Chondrocyte (in vitro differentiated cells): ENCODE measurements at regions not wholly inside any gene's neighbourhood (a gene's known extent, or its start where the extent isn't known, plus 50 kb on each side); places are given as distances from the start of the nearest gene placed in this dataset.
"Not testable (repeated sequence)": the region's sequence is repeated elsewhere in the genome, so short reads cannot be mapped to it uniquely, and the experiment has no call there.

Experiments
- DNase-seq: peaks from one replicate; pipeline ENCODE4 v3.0.0; 2021; ENCODE audit warnings: mixed read lengths, low spot score
- H3K27ac Mint-ChIP-seq: one replicate; pipeline ENCODE4 v1.8.0; 2021; ENCODE audit warnings: mild to moderate bottlenecking, moderate library complexity, mixed read lengths; ENCODE audit not compliant: unreplicated experiment
- H3K27me3 Mint-ChIP-seq: 2 replicates; pipeline ENCODE4 v1.8.0; 2021; ENCODE audit warnings: low read depth, mixed read lengths
- H3K36me3 Mint-ChIP-seq: 2 replicates; pipeline ENCODE4 v1.8.0; 2021; ENCODE audit warnings: low read depth, mixed read lengths
- H3K4me1 Mint-ChIP-seq: 2 replicates; pipeline ENCODE4 v1.8.0; 2021; ENCODE audit warnings: low read depth, mild to moderate bottlenecking, mixed read lengths
- H3K4me3 Mint-ChIP-seq: one replicate; pipeline ENCODE4 v1.8.0; 2021; ENCODE audit warnings: mild to moderate bottlenecking, moderate library complexity, mixed read lengths; ENCODE audit not compliant: unreplicated experiment
- H3K9me3 Mint-ChIP-seq: 2 replicates; pipeline ENCODE4 v1.8.0; 2021; ENCODE audit warnings: low read depth, mixed read lengths
- TF ChIP-seq, protein P1 (sequence below): fragments of 200-600 bp; sonication (generic); IDR thresholded peaks from 2 replicates; pipeline ENCODE4 v1.5.0; 2021; ENCODE audit warnings: antibody characterized with exemption, mild to moderate bottlenecking, moderate library complexity

DNA sequence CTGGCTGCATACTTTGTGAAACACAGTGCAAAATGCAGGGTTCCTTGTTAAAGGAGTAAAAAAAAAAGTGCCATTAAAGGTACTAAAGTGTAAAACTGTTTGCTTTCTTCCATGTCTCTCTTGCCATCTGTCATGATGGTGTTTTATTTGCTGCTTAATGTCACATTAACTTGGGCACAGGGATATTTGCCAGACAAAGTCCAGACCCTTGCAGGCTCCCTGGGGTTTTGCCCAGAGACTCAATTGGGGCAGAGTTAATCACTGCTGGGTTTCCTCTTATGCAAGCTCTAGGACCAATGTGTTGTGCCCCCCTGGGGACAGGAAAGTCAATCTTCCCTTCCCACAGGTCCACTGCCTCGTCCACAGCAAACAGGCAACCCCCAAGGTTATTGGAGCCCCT lies 274.3 kb upstream of the SGCD start:
- no peak overlapping the region for H3K27ac Mint-ChIP-seq
- TF ChIP-seq, protein P1, sequence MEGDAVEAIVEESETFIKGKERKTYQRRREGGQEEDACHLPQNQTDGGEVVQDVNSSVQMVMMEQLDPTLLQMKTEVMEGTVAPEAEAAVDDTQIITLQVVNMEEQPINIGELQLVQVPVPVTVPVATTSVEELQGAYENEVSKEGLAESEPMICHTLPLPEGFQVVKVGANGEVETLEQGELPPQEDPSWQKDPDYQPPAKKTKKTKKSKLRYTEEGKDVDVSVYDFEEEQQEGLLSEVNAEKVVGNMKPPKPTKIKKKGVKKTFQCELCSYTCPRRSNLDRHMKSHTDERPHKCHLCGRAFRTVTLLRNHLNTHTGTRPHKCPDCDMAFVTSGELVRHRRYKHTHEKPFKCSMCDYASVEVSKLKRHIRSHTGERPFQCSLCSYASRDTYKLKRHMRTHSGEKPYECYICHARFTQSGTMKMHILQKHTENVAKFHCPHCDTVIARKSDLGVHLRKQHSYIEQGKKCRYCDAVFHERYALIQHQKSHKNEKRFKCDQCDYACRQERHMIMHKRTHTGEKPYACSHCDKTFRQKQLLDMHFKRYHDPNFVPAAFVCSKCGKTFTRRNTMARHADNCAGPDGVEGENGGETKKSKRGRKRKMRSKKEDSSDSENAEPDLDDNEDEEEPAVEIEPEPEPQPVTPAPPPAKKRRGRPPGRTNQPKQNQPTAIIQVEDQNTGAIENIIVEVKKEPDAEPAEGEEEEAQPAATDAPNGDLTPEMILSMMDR = no peak
- DNase-seq = no peak
- no peak overlapping the region for H3K4me3 Mint-ChIP-seq
- H3K9me3 Mint-ChIP-seq = no peaks in the 10 kb centered on the region
- H3K36me3 Mint-ChIP-seq = no peaks in the 10 kb centered on the region
- H3K27me3 Mint-ChIP-seq = no peaks in the 10 kb centered on the region
- H3K4me1 Mint-ChIP-seq = no peaks in the 10 kb centered on the region

DNA sequence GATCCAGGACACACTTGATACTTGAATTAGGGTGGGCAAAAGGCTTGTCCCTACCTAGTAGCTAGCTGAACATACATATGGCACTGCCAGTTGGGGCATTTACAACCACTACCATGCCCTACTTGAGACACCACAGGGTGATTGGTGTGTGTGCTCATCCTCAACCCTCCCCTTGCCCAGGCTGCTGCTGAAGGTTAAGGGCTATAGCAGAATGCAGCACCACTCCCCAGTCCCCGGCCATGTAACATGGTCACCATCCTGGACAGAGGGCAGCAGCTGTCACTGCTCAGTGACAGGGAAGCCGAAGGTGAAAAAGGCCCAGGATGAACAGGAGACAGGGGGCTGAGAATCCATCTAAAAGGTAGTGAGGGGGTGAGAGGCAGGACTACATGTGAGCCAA lies 273.9 kb upstream of the SGCD start:
- no peaks in the 10 kb centered on the region for H3K27me3 Mint-ChIP-seq
- no peaks in the 10 kb centered on the region for H3K9me3 Mint-ChIP-seq
- no peaks in the 10 kb centered on the region for H3K4me1 Mint-ChIP-seq
- DNase-seq = no peak
- no peak overlapping the region for H3K4me3 Mint-ChIP-seq
- no peak overlapping the region for H3K27ac Mint-ChIP-seq
- TF ChIP-seq, protein P1 = no peak
- no peaks in the 10 kb centered on the region for H3K36me3 Mint-ChIP-seq

DNA sequence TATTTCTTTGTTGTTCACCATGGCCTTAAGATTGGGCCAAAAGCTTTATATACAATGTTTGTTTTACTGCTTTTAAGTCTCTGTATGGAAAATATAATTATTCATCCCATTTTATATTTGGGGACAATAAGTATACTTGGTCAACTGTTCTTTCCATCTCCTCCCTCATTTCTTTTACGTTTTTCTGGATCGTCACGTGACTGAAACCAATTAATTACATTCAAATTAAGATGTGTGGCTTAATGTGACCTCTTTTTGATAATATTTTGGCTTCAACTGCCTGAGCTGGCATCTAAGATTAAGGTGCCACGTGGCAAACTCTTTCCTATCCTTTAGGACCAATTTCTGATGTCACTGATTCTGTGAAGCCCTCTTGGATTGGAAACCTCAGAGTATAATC lies 250.1 kb upstream of the SGCD start:
- no peaks in the 10 kb centered on the region for H3K36me3 Mint-ChIP-seq
- TF ChIP-seq, protein P1 = no peak
- H3K27ac Mint-ChIP-seq = no peak overlapping the region
- H3K9me3 Mint-ChIP-seq = peaks cover 23% of the 10 kb centered on the region
- no peak for DNase-seq
- no peaks in the 10 kb centered on the region for H3K4me1 Mint-ChIP-seq
- H3K4me3 Mint-ChIP-seq = no peak overlapping the region
- H3K27me3 Mint-ChIP-seq = no peaks in the 10 kb centered on the region

DNA sequence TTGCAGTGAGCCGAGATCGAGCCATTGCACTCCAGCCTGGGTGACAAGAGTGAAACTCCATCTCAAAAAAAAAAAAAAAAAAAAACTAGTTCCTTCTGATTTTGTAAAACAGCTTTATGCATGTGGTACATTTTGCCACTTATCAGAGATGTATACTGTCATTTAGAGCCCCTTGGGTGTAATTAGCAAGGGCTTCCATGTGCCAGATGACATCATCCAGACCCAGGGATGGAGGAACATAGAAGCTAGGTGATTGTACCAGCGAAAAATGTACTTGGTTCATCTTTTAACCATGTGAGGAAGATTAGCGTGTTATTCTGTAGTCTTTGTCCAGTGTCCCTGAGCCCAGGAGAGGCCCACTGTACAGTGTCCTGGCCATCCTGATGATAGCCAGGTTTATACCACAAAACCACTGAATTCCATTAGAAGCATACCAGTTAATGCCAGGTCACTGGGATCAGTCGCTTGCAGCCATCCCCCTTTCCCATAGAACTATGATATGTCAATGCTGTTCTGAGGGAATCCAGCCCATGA lies 239.3 kb upstream of the SGCD start:
- peaks cover 21% of the 10 kb centered on the region for H3K9me3 Mint-ChIP-seq
- DNase-seq = no peak
- H3K4me1 Mint-ChIP-seq = no peaks in the 10 kb centered on the region
- H3K36me3 Mint-ChIP-seq = peaks cover 4% of the 10 kb centered on the region
- no peak overlapping the region for H3K4me3 Mint-ChIP-seq
- TF ChIP-seq, protein P1 = no peak
- no peak overlapping the region for H3K27ac Mint-ChIP-seq
- no peaks in the 10 kb centered on the region for H3K27me3 Mint-ChIP-seq

DNA sequence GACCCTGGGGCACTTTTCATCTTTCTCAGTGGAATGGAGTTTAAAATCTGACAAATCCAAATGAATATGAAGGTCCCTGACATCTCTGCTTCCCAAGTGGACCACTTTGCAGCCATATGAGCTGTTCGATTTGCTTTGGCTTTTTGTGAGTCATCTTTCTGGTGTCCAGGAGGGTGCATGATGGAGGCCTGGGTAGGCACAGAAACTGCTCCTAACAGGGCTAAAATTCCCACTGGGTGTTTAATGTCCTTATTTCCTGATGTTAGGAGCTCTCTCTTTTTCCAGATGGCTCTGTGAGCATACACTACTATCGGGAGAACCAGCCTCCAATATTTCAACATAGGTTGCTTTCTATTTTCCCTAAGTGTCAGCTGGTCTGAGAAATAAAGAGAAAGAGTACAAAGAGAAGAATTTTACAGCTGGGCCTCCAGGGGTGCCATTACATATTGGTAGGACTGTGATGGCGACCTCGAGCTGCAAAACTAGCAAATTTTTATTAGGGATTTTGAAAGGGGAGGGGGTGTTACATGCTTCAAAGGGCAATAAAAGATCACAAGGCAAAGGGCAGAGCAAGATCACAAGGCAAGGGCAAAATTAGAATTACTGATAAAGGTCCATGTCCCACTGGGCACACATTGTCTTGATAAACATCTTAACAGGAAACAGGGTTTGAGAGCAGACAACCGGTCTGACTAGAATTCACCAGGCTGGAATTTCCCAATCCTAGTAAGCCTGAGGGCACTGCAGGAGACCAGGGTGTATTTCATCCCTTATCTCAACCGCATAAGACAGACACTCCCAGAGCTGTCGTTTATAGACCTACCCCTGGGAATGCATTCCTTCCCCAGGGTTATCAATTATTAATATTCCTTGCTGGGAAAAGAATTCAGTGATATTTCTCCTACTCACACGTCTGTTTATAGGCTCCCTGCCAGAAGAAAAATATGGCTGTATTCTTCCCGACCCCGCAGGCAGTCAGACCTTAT lies 236.7 kb upstream of the SGCD start:
- not testable (repeated sequence) for H3K36me3 Mint-ChIP-seq, H3K27ac Mint-ChIP-seq, H3K4me3 Mint-ChIP-seq, H3K4me1 Mint-ChIP-seq, DNase-seq, H3K27me3 Mint-ChIP-seq
- H3K9me3 Mint-ChIP-seq = peaks cover 18% of the 10 kb centered on the region
